Heart left ventricle (tissue), 16 donors: ENCODE measurements at regions not wholly inside any gene's neighbourhood (a gene's known extent, or its start where the extent isn't known, plus 50 kb on each side); places are given as distances from the start of the nearest gene placed in this dataset.

ENCODE experiments used
- ATAC-seq, 4 donors: fragments of 200-7000 bp; cut with Tn5 transposase; one replicate each; pipeline ENCODE4 v1.9.1; 2020 to 2022; ENCODE audit warnings: moderate library complexity in 4 of 4, mild to moderate bottlenecking in 3 of 4, moderate number of reproducible peaks in 1 of 4
- DNase-seq, 5 donors: peaks; one replicate each; pipeline ENCODE4 v3.0.0-alpha.2; 2020
- H3K27ac ChIP-seq, 12 donors: fragments of 200-600 bp; sonication (generic) in 4 of 12; one replicate each; pipeline versions ENCODE4 v1.5.0 to v1.8.0; 2016 to 2022; ENCODE audit warnings: mild to moderate bottlenecking in 2 of 12
- H3K27me3 ChIP-seq, 9 donors: fragments of 200-600 bp; sonication (generic) in 2 of 9; one replicate each; pipeline versions ENCODE4 v1.5.1 to v1.8.0; 2016 to 2022; ENCODE audit warnings: mild to moderate bottlenecking in 3 of 9
- H3K36me3 ChIP-seq, 9 donors: fragments of 200-600 bp; sonication (generic) in 2 of 9; one replicate each; pipeline versions ENCODE4 v1.5.0 to v1.8.0; 2018 to 2022; ENCODE audit warnings: mild to moderate bottlenecking in 2 of 9
- H3K4me1 ChIP-seq, 12 donors: fragments of 200-600 bp; sonication (generic) in 4 of 12; one replicate each; pipeline versions ENCODE4 v1.5.0 to v1.8.0; 2016 to 2022; ENCODE audit warnings: mild to moderate bottlenecking in 3 of 12
- H3K4me3 ChIP-seq, 12 donors: fragments of 200-600 bp; sonication (generic) in 4 of 12; one replicate each; pipeline versions ENCODE4 v1.5.0 to v1.8.0; 2017 to 2022; ENCODE audit warnings: mild to moderate bottlenecking in 9 of 12, moderate library complexity in 4 of 12
- H3K9me3 ChIP-seq, 12 donors: fragments of 200-600 bp; sonication (generic) in 4 of 12; one replicate each; pipeline versions ENCODE4 v1.5.0 to v1.8.0; 2016 to 2022; ENCODE audit warnings: mild to moderate bottlenecking in 1 of 12
- CTCF ChIP-seq, 12 donors: fragments of 200-600 bp; sonication (generic) in 4 of 12; IDR thresholded peaks; one replicate each; pipeline versions ENCODE4 v1.5.0 to v1.8.0; 2018 to 2022; ENCODE audit warnings: antibody characterized with exemption in 12 of 12, mild to moderate bottlenecking in 5 of 12
- POLR2A ChIP-seq, 2 donors: fragments of 450-650 bp; IDR thresholded peaks; one replicate each; pipeline ENCODE4 v1.6.1; 2017; ENCODE audit warnings: antibody characterized with exemption in 2 of 2, mild to moderate bottlenecking in 2 of 2, moderate library complexity in 2 of 2
- WGBS, 4 donors: extraction: QIAGEN DNeasy Blood & Tissue Kit in 2 of 4; methylation state at CpG; one replicate each; pipeline versions ENCODE4 v1.1.5 to v1.1.7; 2013 to 2018; 5-methylcytosine and 5-hydroxymethylcytosine counted together
- intact Hi-C, 10 donors: fragments of 100-400 bp; cut with DNase I; formaldehyde crosslinking; loops; one replicate each; pipeline versions ENCODE4 v1.11.1 to v1.14.2; 2022
- donor health status: ischemic (EF 13 %, LVEDD 7.1; RV severe dilation, severe dysfunction).
- donor health status: healthy with polysubstance abuse.
- donor health status: DM: no; HTN: yes; CAD: no.
- donor health status: DM: no; HTN: no; CAD: no.
- donor health status: ischemic (EF 25% LVEDD 6.9; RV normal size, moderate dysfunction).
- donor health status: ischemic (EF 25% LVEDD 5.7; RV mildly dilated, moderate dysfunction).
- donor health status: healthy.
- donor health status: DM: yes; HTN: yes; CAD: no.
- donor health status: ischemic (EF 35%, LVEDD 5.7; RV mildly dilated, moderate dysfunction).
- donor health status: nonischemic (EF 11% LVEDD 7.7; RV severe dilation, severe dysfunction).
- donor health status: DM: yes; HTN: yes; CAD: no.
- donor health status: PGD.
- donor health status: ischemic (EF 29% LVEDD 5.4; RV normal size, mild dysfunction).
- donor health status: nonischemic (EF 23%, LVEDD 6.1; RV moderate dilation, normal function).

- TF ChIP-seq POLR2A (IDR thresholded peaks at IDR 0.05) (no peak), CTCF (IDR thresholded peaks at IDR 0.05) (no peak)
- Histone ChIP-seq H3K9me3 (no peaks in the 10 kb centered on the region), H3K36me3 (no peaks in the 10 kb centered on the region), H3K27me3 (no peaks in the 10 kb centered on the region), H3K4me1 (peaks cover 0 to 15% (median 0%) of the 10 kb centered on the region in 12 donors), H3K27ac (peak overlapping the region in 1 of 12 donors; percentile 3), H3K4me3 (no peak overlapping the region)
- intact Hi-C loops = no loop called here
- WGBS, 4 donors = 59 to 90% (median 84%) methylated on average over 1 of the region's 1 CpG
- DNase-seq (no peak), ATAC-seq (no peak)
These were observed 306.5 kb upstream of the WWC1 start for GRCh38 chr5:167984951-167985350.

- ATAC-seq = peak in 2 of 4 donors; percentile 34 to 41
- H3K4me1 ChIP-seq = peaks cover 0 to 15% (median 0%) of the 10 kb centered on the region in 12 donors
- H3K27me3 ChIP-seq = no peaks in the 10 kb centered on the region
- TF ChIP-seq POLR2A (IDR thresholded peaks at IDR 0.05) (no peak), CTCF (IDR thresholded peaks at IDR 0.05) (no peak)
- H3K4me3 ChIP-seq = no peak overlapping the region
- WGBS, 4 donors = 44 to 58% (median 48%) methylated on average over 8 of the region's 8 CpGs
- intact Hi-C loops = no loop called here
- no peak for DNase-seq
- no peaks in the 10 kb centered on the region for H3K9me3 ChIP-seq
- peak overlapping the region in 1 of 12 donors; percentile 3 for H3K27ac ChIP-seq
- no peaks in the 10 kb centered on the region for H3K36me3 ChIP-seq
These were observed 306.1 kb upstream of the WWC1 start for GRCh38 chr5:167985373-167985772.

GRCh38 chr5:167987490-167988280 lies 303.8 kb upstream of the WWC1 start:
- intact Hi-C loops = no loop called here
- H3K27ac ChIP-seq = peak overlapping the region in 9 of 12 donors; percentile 3 to 62 (median 38)
- peaks cover 0 to 4% (median 0%) of the 10 kb centered on the region in 9 donors for H3K36me3 ChIP-seq
- no peaks in the 10 kb centered on the region for H3K9me3 ChIP-seq
- no peaks in the 10 kb centered on the region for H3K27me3 ChIP-seq
- H3K4me1 ChIP-seq = peaks cover 0 to 15% (median 0%) of the 10 kb centered on the region in 12 donors
- no peak for TF ChIP-seq POLR2A (IDR thresholded peaks at IDR 0.05)
- TF ChIP-seq CTCF (IDR thresholded peaks at IDR 0.05) = no peak
- WGBS, 4 donors = 38 to 51% (median 44%) methylated on average over 12 of the region's 12 CpGs
- ATAC-seq = peak; percentile 53 to 66 (median 57)
- no peak for DNase-seq
- H3K4me3 ChIP-seq = no peak overlapping the region

GRCh38 chr5:167992868-167993267 lies 298.6 kb upstream of the WWC1 start:
- Histone ChIP-seq H3K27ac (no peak overlapping the region), H3K36me3 (peaks cover 0 to 16% (median 0%) of the 10 kb centered on the region in 9 donors), H3K9me3 (no peaks in the 10 kb centered on the region), H3K4me3 (no peak overlapping the region), H3K27me3 (no peaks in the 10 kb centered on the region), H3K4me1 (peaks cover 0 to 18% (median 3%) of the 10 kb centered on the region in 12 donors)
- no peak for DNase-seq
- intact Hi-C loops = no loop called here
- WGBS, 4 donors = 78 to 87% (median 81%) methylated on average over 11 of the region's 11 CpGs
- no peak for ATAC-seq
- TF ChIP-seq POLR2A (IDR thresholded peaks at IDR 0.05) (no peak), CTCF (IDR thresholded peaks at IDR 0.05) (no peak)
